ENCODE measurements at regions not wholly inside any gene's neighbourhood (a gene's known extent, or its start where the extent isn't known, plus 50 kb on each side); places are given as distances from the start of the nearest gene placed in this dataset.

DNA sequence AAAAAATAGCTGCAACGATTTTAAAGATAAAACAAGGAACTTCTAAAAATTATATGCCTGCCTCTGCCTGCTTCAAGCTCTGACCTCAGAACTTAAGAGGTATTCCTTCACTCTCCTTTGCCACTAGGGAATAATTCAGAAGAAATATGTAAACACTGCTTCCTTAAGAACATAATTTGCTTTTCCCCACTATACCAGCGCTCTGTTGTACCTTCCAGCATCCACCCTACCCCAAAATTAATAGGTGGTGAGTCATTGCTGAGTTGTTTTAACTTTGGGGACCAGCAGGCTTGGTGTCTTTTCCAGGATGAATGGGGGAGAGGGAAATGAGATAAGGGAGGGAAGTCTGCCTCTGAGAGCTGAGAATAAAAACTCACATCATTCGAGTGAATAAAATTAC is 107.7 kb upstream of the ATXN1 start:
- no peaks in the 10 kb centered on the region for H4K20me1 ChIP-seq (replicated peaks; ENCODE audit: control insufficient read depth, extremely low read depth, insufficient read depth, low read length)
- BruUV-seq (replicated peaks), result no TSS peak
- TF ChIP-seq POLR2AphosphoS5 (IDR thresholded peaks at IDR 0.05; ENCODE audit: insufficient read depth, low read depth, low read length), result no peak
- TF ChIP-seq POLR2A (IDR thresholded peaks at IDR 0.05; ENCODE audit: low read depth, low read length), result no peak
- TF ChIP-seq MYC (IDR thresholded peaks at IDR 0.05; ENCODE audit: low read depth, low read length), result no peak
- TF ChIP-seq GATA2 (IDR thresholded peaks at IDR 0.05; ENCODE audit: insufficient read depth, insufficient read length, low read depth, low read length), result no peak
- TF ChIP-seq, protein P1, sequence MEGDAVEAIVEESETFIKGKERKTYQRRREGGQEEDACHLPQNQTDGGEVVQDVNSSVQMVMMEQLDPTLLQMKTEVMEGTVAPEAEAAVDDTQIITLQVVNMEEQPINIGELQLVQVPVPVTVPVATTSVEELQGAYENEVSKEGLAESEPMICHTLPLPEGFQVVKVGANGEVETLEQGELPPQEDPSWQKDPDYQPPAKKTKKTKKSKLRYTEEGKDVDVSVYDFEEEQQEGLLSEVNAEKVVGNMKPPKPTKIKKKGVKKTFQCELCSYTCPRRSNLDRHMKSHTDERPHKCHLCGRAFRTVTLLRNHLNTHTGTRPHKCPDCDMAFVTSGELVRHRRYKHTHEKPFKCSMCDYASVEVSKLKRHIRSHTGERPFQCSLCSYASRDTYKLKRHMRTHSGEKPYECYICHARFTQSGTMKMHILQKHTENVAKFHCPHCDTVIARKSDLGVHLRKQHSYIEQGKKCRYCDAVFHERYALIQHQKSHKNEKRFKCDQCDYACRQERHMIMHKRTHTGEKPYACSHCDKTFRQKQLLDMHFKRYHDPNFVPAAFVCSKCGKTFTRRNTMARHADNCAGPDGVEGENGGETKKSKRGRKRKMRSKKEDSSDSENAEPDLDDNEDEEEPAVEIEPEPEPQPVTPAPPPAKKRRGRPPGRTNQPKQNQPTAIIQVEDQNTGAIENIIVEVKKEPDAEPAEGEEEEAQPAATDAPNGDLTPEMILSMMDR (IDR thresholded peaks at IDR 0.05; ENCODE audit: extremely low read depth in 1 of 2, insufficient read depth in 1 of 2, low read depth in 1 of 2, low read length in 2 of 2), result no peak
- TF ChIP-seq EZH2 (IDR thresholded peaks at IDR 0.05; ENCODE audit: borderline replicate concordance, low read depth, low read length, severe bottlenecking), result no peak
- TF ChIP-seq, protein P2, sequence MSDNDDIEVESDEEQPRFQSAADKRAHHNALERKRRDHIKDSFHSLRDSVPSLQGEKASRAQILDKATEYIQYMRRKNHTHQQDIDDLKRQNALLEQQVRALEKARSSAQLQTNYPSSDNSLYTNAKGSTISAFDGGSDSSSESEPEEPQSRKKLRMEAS (IDR thresholded peaks at IDR 0.05; ENCODE audit: insufficient read depth, insufficient read length), result no peak
- no peak for TF ChIP-seq JUN (IDR thresholded peaks at IDR 0.05; ENCODE audit: borderline replicate concordance, insufficient read depth, insufficient read length, low read depth)
- TF ChIP-seq FOS (IDR thresholded peaks at IDR 0.05; ENCODE audit: borderline replicate concordance, insufficient read depth, low read length), result no peak
- ChIA-PET CTCF (no interaction called here), POLR2A (interaction anchor here (0.7 kb wide), 1 partner anchor 45 kb away, joined by 3 read pairs; no protein-coding TSS in a partner anchor)
- H3K9me1 ChIP-seq (replicated peaks; ENCODE audit: control insufficient read depth, extremely low read depth, insufficient read depth, low read length), result no peaks in the 10 kb centered on the region
- no peak overlapping the region for H3K9ac ChIP-seq (replicated peaks; ENCODE audit: extremely low read depth, insufficient read depth, low read length)
- H3K9me3 ChIP-seq (replicated peaks; ENCODE audit: control insufficient read depth, insufficient read depth, low read length), result no peaks in the 10 kb centered on the region
- H3K36me3 ChIP-seq (ENCODE audit: control insufficient read depth in 2 of 2, extremely low read depth in 1 of 2, insufficient read depth in 2 of 2, low read length in 2 of 2), result no peaks in the 10 kb centered on the region
- H3K27ac ChIP-seq (ENCODE audit: insufficient read depth, low read depth, low read length), result no peak overlapping the region
- H3K4me2 ChIP-seq (ENCODE audit: insufficient read depth, low read length), result no peak overlapping the region
- H3K4me3 ChIP-seq (replicated peaks in 1 of 3; ENCODE audit: insufficient read depth in 1 of 3, low read depth in 1 of 3, low read length in 3 of 3), result no peak overlapping the region
- intact Hi-C loops (cut with micrococcal nuclease) (no loop called here), dilution Hi-C loops (cut with MboI; ENCODE audit: extremely low pct_ligation_motif_present, low sequenced_read_pairs) (no loop called here)
- no peak overlapping the region for H2AFZ ChIP-seq (ENCODE audit: low read depth, low read length)
- peaks cover 2 to 8% of the 10 kb centered on the region in 2 experiments for H3K27me3 ChIP-seq (ENCODE audit: control insufficient read depth in 2 of 2, insufficient read depth in 2 of 2, low read length in 2 of 2)
- FAIRE-seq (no peak), DNase-seq (ENCODE audit: low read depth, low spot score) (no peak)
- H3K4me1 ChIP-seq (ENCODE audit: control insufficient read depth, extremely low read depth, insufficient read depth, low read length), result no peaks in the 10 kb centered on the region
- H3K79me2 ChIP-seq (ENCODE audit: control insufficient read depth, insufficient read depth, low read length), result no peaks in the 10 kb centered on the region

All from endothelial cell of umbilical vein (primary cell).